Loucy (cell line): ENCODE measurements at regions not wholly inside any gene's neighbourhood (a gene's known extent, or its start where the extent isn't known, plus 50 kb on each side); places are given as distances from the start of the nearest gene placed in this dataset.

Experiments
- EZH2phosphoT487 ChIP-seq: fragments of 200-600 bp; IDR thresholded peaks from 2 replicates; pipeline ENCODE4 v1.6.1; 2018; ENCODE audit warnings: antibody characterized with exemption, mild to moderate bottlenecking, moderate library complexity, borderline replicate concordance
- TF ChIP-seq, protein P1 (sequence below): fragments of 200-600 bp; sonication (generic); conservative IDR thresholded peaks from 2 replicates; pipeline ENCODE4 v1.5.1; 2014; ENCODE audit warnings: mild to moderate bottlenecking, antibody characterized with exemption, low read length

DNA sequence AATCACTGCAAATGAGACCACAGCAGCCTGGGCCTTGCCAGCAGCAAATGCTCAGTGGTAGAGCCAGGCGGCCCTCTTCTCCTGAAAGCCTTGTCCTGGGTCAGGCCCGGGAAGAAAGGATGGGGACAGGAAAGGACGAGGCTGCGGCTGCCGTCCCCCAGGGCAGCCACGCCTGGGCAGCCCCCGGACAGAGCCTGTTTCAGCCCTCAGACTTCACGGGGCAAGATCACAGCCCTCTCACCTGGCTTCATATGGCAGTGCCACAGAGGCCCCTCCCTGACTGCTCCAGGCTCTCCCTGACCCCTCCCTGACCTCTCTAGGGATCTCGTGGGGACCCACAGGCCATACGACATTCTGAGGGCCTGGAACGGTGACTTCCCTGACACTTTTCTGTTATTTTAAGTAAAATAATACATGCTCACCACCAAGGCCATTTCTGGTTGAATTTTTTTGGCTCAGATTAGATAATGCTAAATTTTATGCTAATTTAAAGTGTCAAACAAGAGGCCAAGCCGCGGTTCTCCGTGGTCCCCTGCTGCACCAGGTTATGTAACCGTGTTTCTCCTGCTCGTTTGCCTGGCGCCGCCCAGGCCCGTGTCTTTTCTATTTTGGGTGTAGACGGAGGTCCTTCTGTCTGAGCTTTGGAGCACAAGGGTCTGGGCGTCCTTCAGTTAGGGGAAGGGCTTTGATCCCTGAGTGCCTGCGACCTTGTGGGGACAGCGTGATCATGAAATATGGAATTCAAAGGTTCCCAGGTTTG, 59.9 kb upstream of the BHLHE23 start:
- TF ChIP-seq, protein P1, sequence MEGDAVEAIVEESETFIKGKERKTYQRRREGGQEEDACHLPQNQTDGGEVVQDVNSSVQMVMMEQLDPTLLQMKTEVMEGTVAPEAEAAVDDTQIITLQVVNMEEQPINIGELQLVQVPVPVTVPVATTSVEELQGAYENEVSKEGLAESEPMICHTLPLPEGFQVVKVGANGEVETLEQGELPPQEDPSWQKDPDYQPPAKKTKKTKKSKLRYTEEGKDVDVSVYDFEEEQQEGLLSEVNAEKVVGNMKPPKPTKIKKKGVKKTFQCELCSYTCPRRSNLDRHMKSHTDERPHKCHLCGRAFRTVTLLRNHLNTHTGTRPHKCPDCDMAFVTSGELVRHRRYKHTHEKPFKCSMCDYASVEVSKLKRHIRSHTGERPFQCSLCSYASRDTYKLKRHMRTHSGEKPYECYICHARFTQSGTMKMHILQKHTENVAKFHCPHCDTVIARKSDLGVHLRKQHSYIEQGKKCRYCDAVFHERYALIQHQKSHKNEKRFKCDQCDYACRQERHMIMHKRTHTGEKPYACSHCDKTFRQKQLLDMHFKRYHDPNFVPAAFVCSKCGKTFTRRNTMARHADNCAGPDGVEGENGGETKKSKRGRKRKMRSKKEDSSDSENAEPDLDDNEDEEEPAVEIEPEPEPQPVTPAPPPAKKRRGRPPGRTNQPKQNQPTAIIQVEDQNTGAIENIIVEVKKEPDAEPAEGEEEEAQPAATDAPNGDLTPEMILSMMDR, result no peak
- TF ChIP-seq EZH2phosphoT487, result no peak
